ENCODE measurements at regions not wholly inside any gene's neighbourhood (a gene's known extent, or its start where the extent isn't known, plus 50 kb on each side); places are given as distances from the start of the nearest gene placed in this dataset.

DNA sequence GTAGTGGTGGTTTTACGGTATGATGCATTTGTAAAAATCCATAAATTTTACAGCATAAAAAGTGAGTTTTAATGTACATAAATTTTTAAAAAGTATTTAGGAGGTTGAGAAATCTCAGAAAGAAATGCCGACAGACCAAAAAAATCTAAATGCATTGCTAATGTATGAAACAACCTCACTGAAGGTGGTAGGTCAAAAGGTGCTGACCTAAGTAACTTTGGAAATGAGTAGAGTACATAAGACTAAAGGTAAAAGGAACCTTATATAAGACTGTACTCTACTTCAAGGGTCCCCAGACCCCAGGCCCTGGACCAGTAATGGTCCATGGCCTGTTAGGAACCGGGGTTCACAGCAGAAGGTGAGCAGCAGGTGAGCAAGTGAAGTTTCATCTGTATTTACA lies 163.4 kb downstream of the COL6A3 start:
- DNase-seq: no peak

DNA sequence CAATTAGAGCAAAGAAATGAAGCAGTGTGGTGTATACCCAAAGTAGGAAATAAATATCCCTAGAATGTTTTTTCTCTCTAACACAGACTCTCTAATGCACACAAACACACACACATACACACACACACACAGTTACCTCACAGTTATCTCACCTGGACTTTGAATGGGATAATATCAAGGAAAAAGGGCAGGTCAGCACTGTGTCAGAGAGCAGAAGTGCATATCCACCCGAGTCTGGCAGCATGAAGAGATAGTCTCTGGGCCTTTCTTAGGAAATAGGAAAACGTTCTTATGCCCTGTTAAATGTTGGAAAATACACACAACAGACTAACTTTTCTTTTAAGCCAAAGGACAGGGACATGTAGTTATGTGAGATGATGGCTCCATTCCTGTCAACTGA lies 162.0 kb downstream of the COL6A3 start:
- DNase-seq: no peak

DNA sequence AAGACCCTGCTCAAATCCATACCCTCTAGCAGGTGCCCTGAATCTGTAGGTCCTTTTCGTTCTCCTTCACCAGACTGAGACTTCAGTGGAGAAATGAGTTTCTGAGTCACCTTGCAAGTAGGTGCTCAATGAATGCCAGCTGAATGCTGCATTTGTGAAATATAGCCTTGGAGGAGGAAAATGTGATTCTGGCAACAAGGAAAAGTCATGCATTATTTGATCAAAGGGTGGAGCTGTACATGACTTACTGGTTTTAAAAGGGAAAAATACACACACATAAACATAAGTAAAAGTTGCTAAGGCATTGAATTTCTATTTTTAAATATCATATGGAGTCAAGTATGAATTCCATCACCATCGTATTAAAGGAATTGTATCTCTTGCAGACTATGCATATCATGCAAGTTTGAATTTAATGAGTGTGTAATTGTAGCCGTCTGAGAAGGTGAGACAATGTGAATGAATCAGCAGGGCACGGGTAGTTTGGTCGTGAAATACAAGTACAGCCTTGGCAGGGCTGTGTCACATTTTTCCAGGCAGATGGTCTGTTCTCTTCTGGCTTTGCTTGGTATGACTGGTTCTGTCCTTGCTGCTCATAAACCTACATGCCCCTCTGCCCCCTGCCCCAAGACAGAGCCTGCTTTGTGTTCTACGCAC lies 160.8 kb downstream of the COL6A3 start:
- no peak for DNase-seq

DNA sequence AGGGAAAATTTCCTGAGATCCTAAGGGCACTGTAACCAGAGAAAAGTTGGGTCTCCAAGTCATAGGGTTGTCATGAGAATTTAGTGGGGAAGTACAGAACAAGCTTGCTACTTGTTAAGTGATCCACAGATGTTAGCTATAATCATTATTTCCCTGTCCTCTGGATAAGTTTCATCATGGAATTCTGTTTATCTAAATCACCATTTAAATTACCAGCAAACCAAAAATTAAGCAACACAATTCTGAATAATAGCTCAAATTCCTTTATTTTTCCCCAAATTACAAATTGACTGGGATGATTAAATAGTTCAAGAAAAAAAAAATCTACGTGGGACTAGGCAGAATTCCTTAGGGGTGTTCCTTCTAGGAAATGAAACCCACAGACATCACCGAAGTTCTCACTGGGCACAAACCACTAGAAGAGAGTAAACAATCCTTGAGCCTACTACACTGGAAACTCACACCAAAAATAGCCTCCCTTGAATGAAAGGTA lies 159.5 kb downstream of the COL6A3 start:
- no peak for DNase-seq

DNA sequence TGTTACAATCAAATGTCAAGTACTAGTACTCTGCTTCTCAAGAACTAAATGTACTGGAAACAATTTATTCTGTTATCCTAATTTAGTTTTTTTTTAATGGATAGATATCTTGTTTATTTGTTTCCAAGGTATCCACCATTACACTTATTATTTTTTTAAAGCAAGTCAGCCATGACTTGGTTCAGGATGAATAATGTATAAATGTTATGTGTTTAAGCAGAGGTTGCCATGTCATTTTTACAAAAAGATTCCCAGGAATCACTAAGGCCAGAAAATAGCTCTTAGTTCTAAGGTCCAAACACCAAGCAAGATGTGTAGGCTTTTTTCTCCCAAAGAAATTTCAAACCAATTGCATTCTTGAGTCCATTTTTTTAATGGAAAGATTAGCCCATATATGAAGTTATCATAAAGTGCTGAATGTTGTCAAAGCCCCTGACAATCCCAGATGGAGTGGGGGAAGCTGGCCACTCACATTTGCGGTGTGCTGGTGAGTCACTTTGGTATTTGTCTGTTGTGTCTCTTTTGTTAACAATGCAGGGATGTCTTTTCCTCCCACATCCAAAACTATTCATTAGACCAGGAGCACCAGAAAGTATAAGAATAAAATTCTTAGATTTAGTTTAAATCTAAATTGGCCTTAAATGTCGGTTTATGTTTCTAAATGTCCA lies 158.9 kb downstream of the COL6A3 start:
- DNase-seq: no peak

DNA sequence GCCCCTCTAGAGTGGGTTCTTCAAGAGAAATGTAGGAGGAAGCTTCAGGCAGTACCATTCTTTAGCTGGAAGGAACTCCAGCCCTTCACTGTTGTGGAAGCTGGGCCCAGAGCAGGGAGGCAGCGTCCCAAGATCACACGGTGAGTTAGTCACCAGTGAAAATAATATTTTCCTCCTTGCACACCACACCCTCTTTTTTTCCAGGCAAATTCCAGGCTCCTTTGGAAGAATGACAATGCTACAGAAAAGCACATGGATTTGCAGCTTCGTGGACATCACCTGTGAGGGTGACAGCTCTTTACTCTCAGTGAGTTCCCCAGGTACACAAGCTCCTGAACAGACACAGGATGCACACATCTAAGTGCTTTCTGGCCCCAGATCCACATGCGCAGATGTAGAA lies 157.1 kb downstream of the COL6A3 start:
- DNase-seq: no peak

DNA sequence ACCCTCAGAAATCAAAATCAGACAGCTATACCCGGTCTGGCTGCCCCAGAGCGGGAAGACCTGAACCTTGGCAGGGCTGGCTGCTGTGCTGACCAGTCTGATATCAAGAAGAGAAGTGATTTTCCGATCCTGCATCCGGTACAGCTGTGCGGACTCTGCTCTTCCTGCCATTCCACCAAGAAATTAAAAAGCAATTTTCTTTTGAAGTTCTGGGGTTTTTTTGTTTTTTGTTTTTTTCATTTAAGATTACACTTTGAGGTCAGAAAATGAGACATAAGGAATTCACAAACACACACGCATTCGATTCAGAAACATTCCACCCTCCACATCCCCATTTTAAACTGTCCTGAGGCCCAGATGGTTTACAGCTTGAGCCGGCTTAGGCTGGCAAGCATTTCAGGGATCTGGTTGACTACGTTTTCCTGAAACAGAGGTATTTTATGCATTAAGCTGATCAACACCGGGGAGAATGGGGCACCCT lies 156.5 kb downstream of the COL6A3 start:
- DNase-seq: no peak

DNA sequence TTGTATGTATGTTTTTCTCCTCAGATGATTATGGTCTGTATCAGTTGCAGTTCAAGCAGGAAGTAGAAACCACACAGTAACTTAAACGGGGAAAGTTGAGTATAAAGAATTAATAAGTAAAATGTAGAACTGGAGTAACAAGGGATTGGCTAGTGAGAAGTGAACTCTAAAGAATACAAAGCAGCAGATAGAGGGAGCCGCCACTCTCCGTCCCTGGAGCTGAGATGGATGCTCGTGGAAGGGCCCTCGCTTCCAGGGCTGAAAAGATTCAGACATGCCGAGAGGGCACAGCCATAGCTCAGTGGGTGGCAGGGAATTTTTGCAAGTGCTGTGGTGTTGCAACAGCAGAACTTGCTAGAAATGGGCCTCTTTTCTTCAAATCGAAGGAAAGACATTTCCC lies 155.8 kb downstream of the COL6A3 start:
- no peak for DNase-seq

DNA sequence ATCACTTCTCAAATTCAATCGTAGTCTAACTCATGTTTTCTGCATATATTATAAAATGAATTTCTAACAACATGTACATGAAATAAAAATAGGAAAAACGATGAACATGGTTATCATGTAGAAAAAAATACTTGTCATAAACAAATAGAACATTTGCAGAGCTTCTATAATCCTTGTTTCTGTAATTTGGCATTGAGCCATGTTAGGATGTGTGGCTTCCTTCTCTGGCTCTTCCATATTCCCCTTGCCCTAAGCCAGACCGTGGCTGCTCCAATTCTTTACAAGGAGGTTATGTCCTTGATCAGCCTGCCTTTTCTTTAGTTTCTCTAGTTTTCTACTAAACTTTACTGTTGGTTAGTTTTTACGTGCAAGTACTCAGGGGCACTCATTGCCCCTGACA lies 155.3 kb downstream of the COL6A3 start:
- DNase-seq: no peak

DNA sequence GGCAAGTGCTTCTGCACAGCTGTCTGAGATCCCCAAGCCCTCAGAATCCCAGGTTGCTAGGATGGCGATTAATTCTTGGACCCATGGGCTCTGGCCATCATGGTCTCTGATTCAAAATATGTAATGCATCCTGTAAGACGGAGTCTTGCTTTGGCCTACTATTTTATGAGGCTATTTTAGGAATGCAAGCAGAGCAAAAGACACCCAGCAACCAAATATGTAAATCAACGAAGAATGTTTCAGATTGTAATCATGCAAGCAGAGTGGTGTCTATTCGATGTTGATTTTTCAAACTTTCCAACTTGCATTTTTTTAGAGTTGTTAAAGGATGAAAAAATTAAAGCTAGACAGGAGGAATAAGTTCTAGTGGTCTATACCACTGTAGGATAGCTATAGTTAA lies 154.8 kb downstream of the COL6A3 start:
- DNase-seq: no peak

DNA sequence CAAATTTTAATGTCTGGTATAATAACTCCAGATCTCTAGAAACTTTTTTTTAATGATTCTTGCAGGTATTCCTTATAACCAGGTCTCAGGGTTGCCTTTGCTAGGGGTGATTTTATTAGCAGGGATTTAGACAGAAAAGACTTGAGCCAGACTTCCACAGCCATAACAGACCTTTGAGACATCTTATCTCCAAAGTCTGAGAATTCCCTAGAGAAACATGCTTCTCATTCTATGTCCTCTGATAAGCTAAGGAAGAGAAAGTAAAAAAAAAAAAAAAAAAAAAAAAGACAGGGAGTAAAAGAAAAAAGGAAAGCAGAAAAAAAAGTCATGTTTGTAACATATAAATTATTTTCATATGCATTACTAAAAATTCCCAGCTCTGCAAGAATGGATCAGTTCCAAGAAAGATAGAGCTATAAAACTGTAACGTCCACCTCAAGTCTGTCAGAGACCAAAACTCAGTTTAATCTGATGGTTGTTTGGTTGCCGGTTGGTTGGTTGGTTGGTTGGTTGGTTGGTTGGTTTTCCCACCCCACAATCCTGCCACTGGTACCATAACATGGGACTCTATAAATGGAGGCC lies 153.8 kb downstream of the COL6A3 start:
- DNase-seq: no peak

DNA sequence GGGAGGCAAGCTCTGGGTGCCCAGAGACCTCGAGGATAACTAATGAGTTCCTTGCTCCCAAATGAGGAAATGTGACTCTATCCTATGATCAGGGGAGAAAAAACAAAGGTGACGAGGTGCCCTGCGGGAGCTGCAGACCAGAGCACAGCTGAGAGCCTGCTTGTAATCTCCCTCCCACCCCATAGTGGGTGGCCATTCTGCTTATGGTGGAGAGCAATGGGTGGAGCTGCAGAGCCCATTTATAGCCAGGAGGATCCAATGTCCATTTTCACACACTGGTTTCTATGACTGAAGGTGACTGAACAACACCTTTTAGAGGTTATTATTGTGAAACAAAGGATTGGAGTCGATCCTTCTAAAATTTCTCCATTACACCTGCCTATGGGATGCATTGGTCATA lies 153.3 kb downstream of the COL6A3 start:
- no peak for DNase-seq

DNA sequence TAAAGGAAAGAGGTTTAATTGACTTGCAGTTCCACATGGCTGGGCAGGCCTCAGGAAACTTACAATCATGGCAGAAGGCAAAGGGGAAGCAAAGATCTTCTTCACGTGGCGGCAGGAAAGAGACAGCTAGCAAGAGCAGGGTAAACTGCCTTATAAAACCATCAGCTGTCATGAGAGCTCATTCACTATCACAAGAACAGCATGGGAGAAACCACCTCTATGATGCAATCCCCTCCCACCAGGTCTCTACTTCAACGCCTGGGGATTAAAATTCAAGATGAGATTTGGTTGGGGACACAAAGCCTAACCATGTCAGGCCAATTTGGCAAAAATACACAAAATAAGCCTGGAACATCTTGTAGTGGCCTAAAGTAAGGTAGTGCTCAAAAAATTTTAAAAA lies 152.6 kb downstream of the COL6A3 start:
- DNase-seq: no peak

DNA sequence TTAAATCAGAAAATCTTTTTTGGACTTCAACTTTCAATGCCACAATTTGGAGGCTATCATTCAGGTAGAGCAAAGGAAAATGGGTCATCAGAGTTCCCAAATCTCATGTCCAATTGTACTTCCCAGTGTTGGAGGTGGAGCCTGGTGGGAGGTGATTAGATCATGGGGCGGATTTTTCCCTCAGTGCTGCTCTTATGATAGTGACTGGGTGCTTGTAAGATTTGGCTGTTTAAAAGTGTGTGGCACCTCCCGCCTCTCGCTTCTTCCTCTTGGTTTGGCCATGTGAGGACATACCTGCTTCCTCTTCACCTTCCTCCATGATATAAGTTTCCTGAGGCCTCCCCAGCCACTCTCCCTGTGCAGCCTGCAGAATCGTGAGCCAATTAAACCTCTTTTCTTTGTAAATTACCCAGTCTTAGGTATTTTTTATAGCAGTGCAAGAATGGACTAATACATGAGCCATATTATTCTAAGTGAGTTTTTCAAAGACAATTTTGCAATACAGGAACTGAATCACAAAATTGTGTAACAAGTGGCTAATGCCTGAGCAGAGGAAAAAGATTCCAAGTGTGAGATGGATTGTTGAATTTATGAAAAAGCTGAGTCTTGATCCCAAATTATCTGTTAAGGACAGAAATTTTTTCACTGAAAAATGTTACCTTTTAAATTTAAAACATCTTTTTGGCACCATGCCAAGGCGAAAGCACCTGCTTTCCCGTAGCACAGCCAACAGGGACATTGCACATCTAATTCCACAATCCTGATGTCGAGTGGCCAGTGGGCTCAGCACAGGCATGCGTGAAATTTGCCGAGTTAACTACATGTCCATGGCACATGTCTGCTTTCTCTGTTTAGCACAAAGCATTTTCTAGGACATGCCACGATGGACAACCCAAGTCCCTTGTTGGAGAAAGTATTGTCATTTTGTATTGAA lies 150.9 kb downstream of the COL6A3 start:
- DNase-seq: peak; percentile 23 to 47

DNA sequence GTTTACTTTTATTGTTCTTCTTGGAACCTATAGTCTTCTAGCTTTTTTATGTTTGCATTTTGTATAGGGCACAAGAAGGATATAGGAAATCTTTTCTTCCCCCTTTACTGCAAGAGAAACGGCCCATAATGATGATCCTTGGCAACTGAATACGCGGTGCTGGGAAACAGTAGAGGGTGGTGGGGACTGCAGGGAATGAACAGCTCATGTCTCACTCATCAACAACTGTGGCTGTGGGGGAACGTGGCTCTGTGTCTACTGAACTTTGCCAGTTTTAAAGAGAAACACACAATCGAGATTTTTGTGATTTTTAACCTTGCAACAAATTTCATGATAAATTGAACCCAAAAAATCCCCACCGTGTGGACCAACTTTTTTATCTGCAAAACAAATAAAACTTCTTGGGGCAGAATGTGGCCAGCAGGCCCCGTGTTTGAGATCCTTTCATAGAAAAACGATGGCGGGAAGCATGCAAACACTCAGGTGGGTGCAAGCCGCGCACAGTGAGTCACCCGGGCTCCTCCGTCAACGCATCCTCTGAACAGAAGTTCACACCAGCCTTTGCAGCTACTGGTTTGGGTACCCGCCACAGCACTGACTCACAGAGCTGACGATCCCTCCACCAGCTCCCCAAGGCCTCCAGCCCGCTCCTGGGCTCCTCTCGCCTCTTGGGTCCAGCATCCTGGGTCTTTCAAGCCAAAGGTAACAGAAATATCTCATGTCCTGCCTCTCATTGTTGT lies 149.3 kb downstream of the COL6A3 start:
- no peak for DNase-seq

DNA sequence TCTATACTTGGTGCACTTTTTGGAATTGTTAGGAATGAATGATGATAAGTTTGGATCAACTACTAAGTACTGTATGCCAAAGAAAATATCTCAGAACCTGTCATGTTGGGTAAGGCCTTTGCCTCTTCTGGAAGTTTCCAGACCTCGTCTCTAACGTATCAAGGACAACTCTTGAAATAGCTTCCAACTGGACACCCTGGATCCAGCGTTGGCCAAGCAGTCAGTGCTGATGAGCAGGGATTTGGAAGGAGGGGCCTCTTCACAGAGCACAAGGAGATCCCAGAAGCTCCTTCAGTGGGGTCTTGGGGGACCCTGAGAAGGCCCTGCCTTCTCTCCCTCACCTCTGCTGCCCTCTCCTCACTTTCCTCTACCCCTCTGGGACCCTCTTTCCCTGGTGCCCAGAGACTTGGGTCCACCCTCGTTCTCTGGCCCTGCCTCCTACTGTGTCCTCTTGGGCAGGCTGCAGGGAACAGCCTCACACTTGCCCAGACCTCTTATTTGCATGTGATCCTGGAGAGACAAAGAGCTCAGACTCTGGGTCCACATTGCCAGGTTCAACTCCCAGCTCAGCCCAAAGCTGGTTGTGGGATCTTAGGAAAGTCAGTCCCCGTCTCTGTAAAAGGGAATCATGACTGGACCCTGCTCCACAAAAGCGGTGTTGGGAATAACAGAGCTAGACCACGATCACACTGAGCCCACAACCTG lies 145.8 kb downstream of the COL6A3 start:
- no peak for DNase-seq

DNA sequence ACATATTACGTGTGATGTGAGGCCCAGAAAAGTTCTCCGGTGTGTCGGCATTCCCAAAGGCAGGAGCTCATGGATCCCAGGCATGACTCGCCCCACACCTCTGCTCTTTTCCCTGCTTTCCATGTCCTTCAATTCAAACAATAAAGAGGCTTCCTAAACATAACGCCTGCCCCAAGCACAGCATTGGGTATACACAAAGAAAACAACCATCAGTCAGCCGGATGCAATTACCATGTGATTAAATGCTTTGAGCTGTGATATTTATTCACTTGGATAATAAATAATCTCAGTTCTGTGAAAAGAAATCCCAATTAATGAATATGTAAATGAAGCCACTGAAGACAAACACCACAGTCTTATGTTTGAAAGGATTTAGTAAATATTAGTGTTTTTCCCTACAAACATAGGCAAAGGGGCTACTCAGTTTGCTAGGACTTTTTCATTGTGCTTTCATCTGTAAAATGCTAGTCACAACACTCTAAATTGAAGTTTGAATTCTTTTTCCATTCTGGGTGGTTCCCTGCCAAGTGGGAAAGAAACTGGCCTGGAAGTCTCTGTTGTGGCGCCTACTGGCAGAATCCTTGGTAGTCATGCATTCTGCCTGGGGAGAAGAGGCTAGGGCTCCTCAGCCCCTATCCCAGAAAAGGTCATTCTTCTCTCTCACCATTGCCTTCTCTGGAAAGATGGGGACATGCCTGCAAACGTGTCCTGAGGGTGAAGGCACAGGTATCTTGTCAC lies 144.7 kb downstream of the COL6A3 start:
- no peak for DNase-seq

DNA sequence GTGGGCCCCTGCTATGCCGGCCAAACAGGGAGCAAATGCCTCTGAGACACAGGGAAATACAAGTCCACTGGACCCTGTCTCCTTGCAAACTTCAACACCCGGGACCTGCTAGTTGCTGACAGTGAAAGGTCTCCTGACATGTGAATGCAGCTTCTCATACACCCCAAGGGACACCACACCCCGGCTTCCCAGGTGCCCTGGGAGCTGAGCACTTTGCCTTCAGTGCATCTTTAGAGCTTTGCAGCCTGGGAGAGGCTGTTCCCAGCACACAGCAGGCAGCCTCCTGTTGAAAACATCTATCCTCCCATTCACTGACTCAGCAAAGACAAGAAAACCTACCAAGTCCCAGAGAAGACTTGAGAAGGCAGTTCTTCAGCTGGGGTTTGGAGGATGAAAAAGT lies 143.4 kb downstream of the COL6A3 start:
- DNase-seq: no peak

DNA sequence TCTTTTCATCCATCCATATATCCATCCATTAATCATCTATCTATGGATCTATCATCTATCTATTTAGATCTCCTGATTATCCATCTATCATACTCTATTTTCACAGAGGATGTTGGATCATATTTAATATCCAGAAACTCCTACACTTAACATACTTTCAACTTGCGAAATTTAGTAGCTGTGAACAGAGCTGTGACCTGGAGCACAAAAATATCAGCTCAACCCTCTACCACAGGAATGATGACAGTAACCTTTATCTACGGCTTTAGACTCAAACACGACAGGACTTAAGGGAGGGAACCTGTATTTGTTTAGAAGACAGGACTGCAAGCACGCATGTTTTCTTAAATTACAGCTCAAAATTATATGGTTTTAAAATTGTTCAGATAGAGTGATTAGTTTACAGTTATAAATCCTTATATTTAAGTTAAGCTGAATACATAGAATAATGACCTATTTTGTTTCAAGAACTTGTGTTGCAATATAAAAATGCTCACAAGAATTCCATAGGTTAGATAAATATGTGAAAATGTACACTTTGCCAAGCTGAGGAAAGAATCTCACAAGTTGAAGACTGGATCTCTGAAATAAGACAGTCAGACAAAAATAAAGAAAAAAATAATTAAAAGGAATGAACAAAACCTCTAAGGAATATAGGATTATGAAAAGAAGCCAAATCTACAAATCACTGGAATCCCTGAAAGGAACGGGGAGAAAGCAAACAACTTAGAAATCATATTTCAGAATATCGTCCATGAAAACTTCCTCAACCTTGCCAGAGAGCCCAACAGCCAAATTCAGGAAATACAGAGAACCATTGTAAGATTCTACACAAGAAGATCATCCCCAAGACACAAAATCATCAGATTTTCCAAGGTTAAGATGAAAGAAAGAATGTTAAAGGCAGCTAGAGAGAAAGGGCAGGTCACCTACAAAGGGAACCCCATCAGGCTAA lies 142.0 kb downstream of the COL6A3 start:
- no peak for DNase-seq
